CD14-positive monocyte (primary cell): ENCODE measurements at regions not wholly inside any gene's neighbourhood (a gene's known extent, or its start where the extent isn't known, plus 50 kb on each side); places are given as distances from the start of the nearest gene placed in this dataset.

Experiments used
- DNase-seq, 3 donors: peaks; one replicate each; pipeline ENCODE4 v3.0.0-alpha.2; 2011 to 2022
- H2AFZ ChIP-seq: 2 replicates; pipeline ENCODE4 v1.6.0; 2012; ENCODE audit warnings: mild to moderate bottlenecking, low read depth, low read length, inconsistent platforms; ENCODE audit not compliant: insufficient read depth, poor library complexity, severe bottlenecking
- H3K27ac ChIP-seq, 2 donors: 1 replicate in 1 of 2; 2 replicates in 1 of 2; pipeline ENCODE4 v1.5.1; 2012 to 2013; ENCODE audit warnings: low read length in 2 of 2, control low read depth in 1 of 2, inconsistent platforms in 1 of 2, low read depth in 1 of 2, mild to moderate bottlenecking in 1 of 2
- H3K27me3 ChIP-seq, 2 donors: one replicate each; pipeline versions ENCODE4 v1.6.0 to v1.6.1; 2011 to 2013; ENCODE audit warnings: low read length in 2 of 2; ENCODE audit not compliant: control insufficient read depth in 2 of 2, insufficient read depth in 2 of 2
- H3K36me3 ChIP-seq, 2 donors: replicated peaks in 1 of 2; 1 replicate in 1 of 2; 2 replicates in 1 of 2; pipeline versions ENCODE4 v1.5.1 to v1.6.1; 2012 to 2013; ENCODE audit warnings: low read length in 2 of 2, control low read depth in 1 of 2, inconsistent platforms in 1 of 2, mild to moderate bottlenecking in 1 of 2; ENCODE audit not compliant: insufficient read depth in 2 of 2, control insufficient read depth in 1 of 2
- H3K4me1 ChIP-seq, 2 donors: 1 replicate in 1 of 2; 2 replicates in 1 of 2; pipeline versions ENCODE4 v1.5.1 to v1.6.1; 2012 to 2013; ENCODE audit warnings: low read length in 2 of 2, control low read depth in 1 of 2, inconsistent platforms in 1 of 2, mild to moderate bottlenecking in 1 of 2, moderate library complexity in 1 of 2; ENCODE audit not compliant: insufficient read depth in 2 of 2, control insufficient read depth in 1 of 2
- H3K4me2 ChIP-seq: replicated peaks from 2 replicates; pipeline ENCODE3; 2012; ENCODE audit warnings: low read length, moderate library complexity, mild to moderate bottlenecking; ENCODE audit not compliant: poor library complexity, severe bottlenecking; ENCODE audit errors: extremely low read depth
- H3K4me3 ChIP-seq, 3 experiments: fragments of 200-600 bp in 1 of 3; sonication (generic) in 1 of 3; replicated peaks in 1 of 3; 1 replicate in 2 of 3; 2 replicates in 1 of 3; pipeline ENCODE4 v1.5.1; 2011 to 2013; ENCODE audit warnings: low read length in 3 of 3, mild to moderate bottlenecking in 3 of 3, control low read depth in 2 of 3, low read depth in 2 of 3, inconsistent platforms in 1 of 3, moderate library complexity in 1 of 3
- H3K79me2 ChIP-seq: 2 replicates; pipeline ENCODE4 v1.6.0; 2012; ENCODE audit warnings: mild to moderate bottlenecking, control low read depth, inconsistent platforms, low read length, moderate library complexity; ENCODE audit not compliant: insufficient read depth
- H3K9ac ChIP-seq: 2 replicates; pipeline ENCODE4 v1.6.0; 2017; ENCODE audit warnings: low read length, mild to moderate bottlenecking; ENCODE audit not compliant: insufficient read depth, poor library complexity, severe bottlenecking
- H3K9me3 ChIP-seq, 2 donors: replicated peaks in 1 of 2; 1 replicate in 1 of 2; 2 replicates in 1 of 2; pipeline versions ENCODE4 v1.5.1 to v1.6.1; 2012 to 2013; ENCODE audit warnings: low read length in 2 of 2, control low read depth in 1 of 2; ENCODE audit not compliant: control insufficient read depth in 1 of 2, insufficient read depth in 1 of 2
- H4K20me1 ChIP-seq: 2 replicates; pipeline ENCODE4 v1.6.0; 2012; ENCODE audit warnings: mild to moderate bottlenecking, low read length, control low read depth, moderate library complexity; ENCODE audit not compliant: insufficient read depth
- H3K27ac Mint-ChIP-seq, 7 donors: one replicate each; pipeline ENCODE4 v1.8.0; 2020; ENCODE audit warnings: mild to moderate bottlenecking in 7 of 7, mixed read lengths in 7 of 7, moderate library complexity in 6 of 7, inconsistent platforms in 2 of 7
- H3K27me3 Mint-ChIP-seq, 3 donors: one replicate each; pipeline ENCODE4 v1.8.0; 2021 to 2022; ENCODE audit warnings: low read depth in 3 of 3, mild to moderate bottlenecking in 3 of 3, mixed read lengths in 3 of 3, moderate library complexity in 3 of 3, inconsistent platforms in 1 of 3
- H3K36me3 Mint-ChIP-seq, 2 donors: one replicate each; pipeline ENCODE4 v1.8.0; 2020; ENCODE audit warnings: mixed read lengths in 2 of 2, inconsistent platforms in 1 of 2, mild to moderate bottlenecking in 1 of 2
- H3K4me1 Mint-ChIP-seq: one replicate; pipeline ENCODE4 v1.8.0; 2020; ENCODE audit warnings: mild to moderate bottlenecking, mixed read lengths
- H3K4me3 Mint-ChIP-seq, 2 donors: one replicate each; pipeline ENCODE4 v1.8.0; 2020; ENCODE audit warnings: mild to moderate bottlenecking in 2 of 2, mixed read lengths in 2 of 2, moderate library complexity in 1 of 2
- H3K9me3 Mint-ChIP-seq, 7 donors: one replicate each; pipeline ENCODE4 v1.8.0; 2020 to 2022; ENCODE audit warnings: mixed read lengths in 7 of 7, mild to moderate bottlenecking in 6 of 7, moderate library complexity in 6 of 7, inconsistent platforms in 2 of 7
- CTCF ChIP-seq: fragments of 200-600 bp; IDR thresholded peaks from one replicate; pipeline ENCODE4 v1.8.0; 2022; ENCODE audit warnings: antibody characterized with exemption, mild to moderate bottlenecking
- WGBS: methylation state at CpG from one replicate; pipeline ENCODE4 v1.1.5; 2013; ENCODE audit warnings: missing lambda C conversion rate; ENCODE audit not compliant: insufficient coverage; 5-methylcytosine and 5-hydroxymethylcytosine counted together
- intact Hi-C, 2 donors: fragments of 100-400 bp; cut with micrococcal nuclease; formaldehyde crosslinking; loops; one replicate each; pipeline versions ENCODE4 v1.15.0 to v1.15.1; 2023

DNA sequence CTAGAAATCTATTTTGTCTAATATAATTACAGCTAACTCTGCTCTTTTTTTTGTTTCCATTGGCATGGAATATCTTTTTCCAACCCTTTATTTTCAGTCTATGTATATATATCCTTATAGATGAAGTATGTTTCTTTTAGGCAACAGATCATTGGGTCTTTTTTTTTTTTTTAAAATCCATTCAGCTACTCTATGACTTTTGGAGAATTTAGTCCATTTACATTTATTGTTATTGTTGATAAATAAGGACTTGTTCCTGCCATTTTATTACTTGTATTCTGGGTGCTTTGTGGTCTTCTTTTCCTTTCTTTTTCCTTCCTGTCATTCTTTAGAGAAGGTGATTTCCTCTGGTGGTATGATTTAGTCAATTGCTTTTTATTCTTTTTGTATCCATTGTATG is 296.8 kb downstream of the SMARCA2 start:
- Histone ChIP-seq H3K27me3 (no peaks in the 10 kb centered on the region), H4K20me1 (no peaks in the 10 kb centered on the region), H3K4me2 (no peak overlapping the region), H3K9ac (no peak overlapping the region), H3K27ac (no peak overlapping the region), H3K4me3 (no peak overlapping the region), H3K9me3 (peaks cover 31 to 32% of the 10 kb centered on the region in 2 donors), H3K36me3 (no peaks in the 10 kb centered on the region), H2AFZ (no peak overlapping the region), H3K4me1 (no peaks in the 10 kb centered on the region), H3K79me2 (no peaks in the 10 kb centered on the region)
- no peaks in the 10 kb centered on the region for H3K36me3 Mint-ChIP-seq
- TF ChIP-seq CTCF, result no peak
- no peaks in the 10 kb centered on the region for H3K4me1 Mint-ChIP-seq
- H3K27me3 Mint-ChIP-seq, result no peaks in the 10 kb centered on the region
- intact Hi-C loops, result no loop called here
- no peak overlapping the region for H3K4me3 Mint-ChIP-seq
- H3K27ac Mint-ChIP-seq, result no peak overlapping the region
- peaks cover 43 to 62% (median 47%) of the 10 kb centered on the region in 7 donors for H3K9me3 Mint-ChIP-seq
- DNase-seq, result no peak

DNA sequence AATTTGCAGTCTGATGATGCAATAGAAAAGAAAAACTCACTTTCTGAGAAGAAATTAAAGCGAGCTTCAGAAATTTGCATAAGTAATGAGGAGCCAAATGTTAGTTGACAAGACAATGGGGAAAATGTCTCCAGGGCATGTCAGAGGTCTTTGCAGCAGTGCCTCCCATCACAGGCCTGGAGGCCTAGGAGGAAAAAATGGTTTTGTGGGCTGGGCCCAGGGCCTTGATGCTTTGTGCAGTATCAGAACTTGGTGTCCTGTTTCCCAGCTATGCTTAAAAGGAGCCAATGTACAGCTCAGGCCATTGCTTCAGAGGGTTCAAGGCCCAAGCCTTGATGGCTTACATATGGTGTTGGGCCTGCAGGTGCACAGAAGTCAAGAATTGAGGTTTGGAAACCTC is 298.4 kb downstream of the SMARCA2 start:
- no peak overlapping the region for H3K4me3 Mint-ChIP-seq
- DNase-seq, result no peak
- Histone ChIP-seq H2AFZ (no peak overlapping the region), H3K27ac (no peak overlapping the region), H3K36me3 (no peaks in the 10 kb centered on the region), H3K9ac (no peak overlapping the region), H4K20me1 (no peaks in the 10 kb centered on the region), H3K4me2 (no peak overlapping the region), H3K4me3 (no peak overlapping the region), H3K27me3 (no peaks in the 10 kb centered on the region), H3K79me2 (no peaks in the 10 kb centered on the region), H3K9me3 (peaks cover 31 to 33% of the 10 kb centered on the region in 2 donors), H3K4me1 (no peaks in the 10 kb centered on the region)
- 100% methylated on average over 1 of the region's 1 CpG for WGBS
- intact Hi-C loops, result no loop called here
- peaks cover 45 to 66% (median 52%) of the 10 kb centered on the region in 7 donors for H3K9me3 Mint-ChIP-seq
- H3K36me3 Mint-ChIP-seq, result no peaks in the 10 kb centered on the region
- H3K4me1 Mint-ChIP-seq, result no peaks in the 10 kb centered on the region
- TF ChIP-seq CTCF, result no peak
- no peaks in the 10 kb centered on the region for H3K27me3 Mint-ChIP-seq
- H3K27ac Mint-ChIP-seq, result no peak overlapping the region
